ENCODE measurements at regions not wholly inside any gene's neighbourhood (a gene's known extent, or its start where the extent isn't known, plus 50 kb on each side); places are given as distances from the start of the nearest gene placed in this dataset.

GRCh38 chr12:67582844-67583243 is 65.7 kb upstream of the DYRK2 start:
- no peak for TF ChIP-seq ZNF274 (IDR thresholded peaks at IDR 0.05; ENCODE audit: low read depth, low read length)
- TF ChIP-seq YY1 (IDR thresholded peaks at IDR 0.05; ENCODE audit: insufficient read depth, insufficient read length) = no peak
